A549 (cell line): ENCODE measurements at regions not wholly inside any gene's neighbourhood (a gene's known extent, or its start where the extent isn't known, plus 50 kb on each side); places are given as distances from the start of the nearest gene placed in this dataset.

Experiments
- ATAC-seq, 2 experiments: fragments of 200-7000 bp in 1 of 2; fragments of >200 bp in 1 of 2; cut with Nextera tagmentation in 1 of 2; cut with Tn5 transposase in 1 of 2; 3 replicates each; pipeline versions ENCODE4 v1.8.0 to v1.9.1; 2018 to 2020; ENCODE audit warnings: mild to moderate bottlenecking in 1 of 2, moderate library complexity in 1 of 2
- CTCF ChIA-PET: fragments of 300-600 bp; sonication (Branson Sonifier 250); formaldehyde crosslinking; extraction: SDS; loops from one replicate; lab custom pipeline; 2021; ENCODE audit warnings: antibody characterized with exemption, inconsistent platforms; lab: Yijun Ruan, JAX
- POLR2A ChIA-PET: fragments of 350-600 bp; formaldehyde crosslinking; extraction: SDS; loops from one replicate; lab custom pipeline; 2021; ENCODE audit warnings: antibody characterized with exemption, inconsistent platforms; lab: Yijun Ruan, JAX
- DNase-seq, 2 experiments: peaks; one replicate each; pipeline versions ENCODE4 v3.0.0 to v3.0.0-alpha.2; 2011 to 2016; ENCODE audit warnings: low read depth in 1 of 2, low spot score in 1 of 2
- FAIRE-seq: peaks from 2 replicates; lab custom pipeline; 2011; peaks lifted over from hg19 to GRCh38; lab: Jason Lieb, UNC
- H3K27ac ChIP-seq, 2 experiments: fragments of >200 bp; sonication (Bioruptor Twin); formaldehyde crosslinking; 3 replicates each; pipeline ENCODE4 v1.5.1; 2016 to 2017
- H3K4me1 ChIP-seq: fragments of >200 bp; sonication (Bioruptor Twin); formaldehyde crosslinking; 3 replicates; pipeline ENCODE4 v1.6.1; 2016
- H3K4me2 ChIP-seq: fragments of >200 bp; sonication (Bioruptor Twin); formaldehyde crosslinking; 3 replicates; pipeline ENCODE4 v1.6.1; 2016
- H3K4me3 ChIP-seq: fragments of >200 bp; sonication (Bioruptor Twin); formaldehyde crosslinking; 3 replicates; pipeline ENCODE4 v1.5.1; 2016
- H3K9me3 ChIP-seq: fragments of >200 bp; sonication (Bioruptor Twin); formaldehyde crosslinking; 3 replicates; pipeline ENCODE4 v1.6.1; 2016
- CBX2 ChIP-seq: fragments of 200-600 bp; sonication (generic); IDR thresholded peaks from 2 replicates; pipeline ENCODE4 v1.6.1; 2016; ENCODE audit warnings: low read depth, mild to moderate bottlenecking, borderline replicate concordance
- CEBPB ChIP-seq, 2 experiments: fragments of >200 bp in 1 of 2; sonication (Bioruptor Twin) in 1 of 2; formaldehyde crosslinking in 1 of 2; IDR thresholded peaks; 2 replicates each; pipeline ENCODE4 v1.6.1; 2012 to 2016
- EHF ChIP-seq: fragments of 250-450 bp; sonication (Bioruptor Pico); IDR thresholded peaks from 2 replicates; pipeline ENCODE4 v1.5.0; 2020; ENCODE audit warnings: mild to moderate bottlenecking
- EHMT2 ChIP-seq: fragments of 200-600 bp; sonication (generic); IDR thresholded peaks from 2 replicates; pipeline ENCODE4 v1.6.1; 2016; ENCODE audit warnings: antibody characterized with exemption, low read depth, mild to moderate bottlenecking, moderate library complexity
- EP300 ChIP-seq, 2 experiments: fragments of >200 bp; sonication (Bioruptor Twin); formaldehyde crosslinking; IDR thresholded peaks; 2 replicates in 1 of 2; 3 replicates in 1 of 2; pipeline ENCODE4 v1.6.1; 2016 to 2017
- ESRRA ChIP-seq: fragments of 150-350 bp; IDR thresholded peaks from 2 replicates; pipeline ENCODE4 v1.6.1; 2014; ENCODE audit warnings: mild to moderate bottlenecking, low read length, borderline replicate concordance
- FOSB ChIP-seq: fragments of 250-450 bp; sonication (Bioruptor Pico); IDR thresholded peaks from 2 replicates; pipeline ENCODE4 v1.5.0; 2020; ENCODE audit warnings: mild to moderate bottlenecking, moderate library complexity
- HES2 ChIP-seq: fragments of >200 bp; sonication (Bioruptor Twin); formaldehyde crosslinking; IDR thresholded peaks from 2 replicates; pipeline ENCODE4 v1.6.1; 2016
- HEYL ChIP-seq: fragments of 250-450 bp; sonication (Bioruptor Pico); IDR thresholded peaks from 2 replicates; pipeline ENCODE4 v1.8.0; 2021; ENCODE audit warnings: mild to moderate bottlenecking, moderate library complexity
- JUN ChIP-seq, 2 experiments: fragments of >200 bp; sonication (Bioruptor Twin); formaldehyde crosslinking; IDR thresholded peaks; 2 replicates in 1 of 2; 3 replicates in 1 of 2; pipeline ENCODE4 v1.6.1; 2016 to 2017
- KDM5A ChIP-seq: fragments of 200-600 bp; sonication (generic); IDR thresholded peaks from 2 replicates; pipeline ENCODE4 v1.6.1; 2016; ENCODE audit warnings: antibody characterized with exemption, mild to moderate bottlenecking
- MAFK ChIP-seq: fragments of 450-650 bp; IDR thresholded peaks from 2 replicates; pipeline ENCODE4 v1.6.1; 2014; ENCODE audit not compliant: partially characterized antibody
- NFE2L2 ChIP-seq: fragments of 150-350 bp; conservative IDR thresholded peaks from 2 replicates; pipeline ENCODE4 v1.6.1; 2014; ENCODE audit warnings: low read length
- NPAS2 ChIP-seq: fragments of 250-450 bp; sonication (Bioruptor Pico); IDR thresholded peaks from 2 replicates; pipeline ENCODE4 v1.8.0; 2022; ENCODE audit warnings: mild to moderate bottlenecking, moderate library complexity, borderline replicate concordance
- NR3C1 ChIP-seq: fragments of >200 bp; sonication (Bioruptor Twin); formaldehyde crosslinking; IDR thresholded peaks from 3 replicates; pipeline ENCODE4 v1.6.1; 2017
- POLR2AphosphoS2 ChIP-seq: conservative IDR thresholded peaks from 2 replicates; pipeline ENCODE4 v1.6.1; 2012; ENCODE audit warnings: low read length, improper control_type of control experiment, inconsistent platforms
- RCOR1 ChIP-seq: fragments of 150-350 bp; IDR thresholded peaks from 2 replicates; pipeline ENCODE4 v1.6.1; 2014; ENCODE audit warnings: antibody characterized with exemption, low read length, low read depth
- REST ChIP-seq: fragments of 200-600 bp; sonication (generic); IDR thresholded peaks from 2 replicates; pipeline ENCODE4 v1.6.1; 2016; ENCODE audit warnings: antibody characterized with exemption, mild to moderate bottlenecking, moderate library complexity
- RFX5 ChIP-seq: fragments of 450-650 bp; IDR thresholded peaks from 2 replicates; pipeline ENCODE4 v1.7.1; 2014; ENCODE audit warnings: antibody characterized with exemption, mild to moderate bottlenecking, moderate library complexity
- TP53 ChIP-seq: fragments of 250-450 bp; sonication (Bioruptor Pico); IDR thresholded peaks from 2 replicates; pipeline ENCODE4 v1.5.0; 2021; ENCODE audit warnings: mild to moderate bottlenecking, moderate library complexity
- ZC3H11A ChIP-seq: fragments of 450-650 bp; IDR thresholded peaks from 2 replicates; pipeline ENCODE4 v1.6.1; 2014; ENCODE audit warnings: antibody characterized with exemption, mild to moderate bottlenecking
- ZSCAN20 ChIP-seq: fragments of 250-450 bp; sonication (Bioruptor Pico); IDR thresholded peaks from 2 replicates; pipeline ENCODE4 v1.8.0; 2022; ENCODE audit warnings: mild to moderate bottlenecking, moderate library complexity
- WGBS: methylation state at CpG from one replicate; pipeline ENCODE4 v1.1.6; 2017; ENCODE audit errors: missing lambda C conversion rate; 5-methylcytosine and 5-hydroxymethylcytosine counted together
- TF ChIP-seq, protein P1 (sequence below): fragments of 450-650 bp; IDR thresholded peaks from 2 replicates; pipeline ENCODE4 v1.6.1; 2014; ENCODE audit warnings: antibody characterized with exemption

DNA sequence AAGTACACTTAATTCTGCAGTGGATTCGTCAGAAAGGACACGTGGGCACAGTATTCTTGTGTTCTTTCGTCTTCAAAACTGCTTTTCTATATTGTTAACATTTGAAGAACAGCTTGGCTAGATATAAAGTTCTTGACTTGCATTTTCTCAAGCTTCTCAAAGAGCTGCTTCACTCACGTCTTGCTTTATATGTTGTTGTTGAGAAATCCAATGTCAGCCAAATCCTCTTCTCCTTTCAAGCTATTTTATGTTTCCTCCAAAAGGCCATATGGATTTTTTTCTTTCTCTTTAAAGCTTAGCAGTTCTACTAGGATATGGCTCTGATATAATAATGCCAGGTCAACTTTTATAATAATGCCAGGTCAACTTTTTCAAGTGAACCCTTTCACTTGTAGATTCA lies 65.5 kb upstream of the CYP1B1 start:
- no peak for FAIRE-seq
- no peak overlapping the region for H3K4me2 ChIP-seq
- no peak for ATAC-seq
- H3K9me3 ChIP-seq = peaks cover 4% of the 10 kb centered on the region; the same call in 1 of the 3 replicates
- H3K4me1 ChIP-seq = peaks cover 12% of the 10 kb centered on the region
- 69% methylated on average over 4 of the region's 4 CpGs for WGBS
- no peak overlapping the region for H3K4me3 ChIP-seq
- no peak overlapping the region for H3K27ac ChIP-seq
- POLR2A ChIA-PET = no interaction called here
- no peak for DNase-seq
- TF ChIP-seq ZC3H11A (no peak), RFX5 (no peak), EHF (CRISPR knock-in tag) (no peak), EP300 (IDR thresholded peaks at IDR 0.05) (no peak), FOSB (CRISPR knock-in tag) (no peak), ESRRA (no peak), TP53 (no peak), CEBPB (IDR thresholded peaks at IDR 0.05) (no peak), MAFK (no peak), CBX2 (no peak), NR3C1 (no peak), POLR2AphosphoS2 (no peak), EHMT2 (no peak), NFE2L2 (no peak), JUN (IDR thresholded peaks at IDR 0.05) (no peak), RCOR1 (no peak), HEYL (no peak), KDM5A (no peak)
- TF ChIP-seq, protein P1, sequence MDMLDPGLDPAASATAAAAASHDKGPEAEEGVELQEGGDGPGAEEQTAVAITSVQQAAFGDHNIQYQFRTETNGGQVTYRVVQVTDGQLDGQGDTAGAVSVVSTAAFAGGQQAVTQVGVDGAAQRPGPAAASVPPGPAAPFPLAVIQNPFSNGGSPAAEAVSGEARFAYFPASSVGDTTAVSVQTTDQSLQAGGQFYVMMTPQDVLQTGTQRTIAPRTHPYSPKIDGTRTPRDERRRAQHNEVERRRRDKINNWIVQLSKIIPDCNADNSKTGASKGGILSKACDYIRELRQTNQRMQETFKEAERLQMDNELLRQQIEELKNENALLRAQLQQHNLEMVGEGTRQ = no peak
- TF ChIP-seq, all 56 proteins: peak for 0
- CTCF ChIA-PET = interaction anchor here (1.4 kb wide), 1 partner anchor 26 kb away, joined by 4 read pairs; no protein-coding TSS in a partner anchor

- TF ChIP-seq ZSCAN20 (CRISPR knock-in tag) (no peak), HES2 (no peak), REST (no peak), NPAS2 (CRISPR knock-in tag) (no peak)
- TF ChIP-seq, all 56 proteins: peak for 0
- Histone ChIP-seq H3K9me3 (peaks cover 3% of the 10 kb centered on the region; the same call in 1 of the 3 replicates), H3K4me2 (no peak overlapping the region), H3K27ac (no peak overlapping the region), H3K4me1 (no peaks in the 10 kb centered on the region), H3K4me3 (no peak overlapping the region)
- 77% methylated on average over 6 of the region's 6 CpGs for WGBS
- ChIA-PET POLR2A (no interaction called here), CTCF (interaction anchor here (1.1 to 1.9 kb wide), 2 partner anchors 10 to 11 kb away, joined by 3 to 5 read pairs; no protein-coding TSS in a partner anchor)
- no peak for FAIRE-seq
- no peak for DNase-seq
- no peak for ATAC-seq
Measured at GRCh38 chr2:38138996-38139395, 63.0 kb upstream of the CYP1B1 start.
